CD14-positive monocyte (primary cell): ENCODE measurements at regions not wholly inside any gene's neighbourhood (a gene's known extent, or its start where the extent isn't known, plus 50 kb on each side); places are given as distances from the start of the nearest gene placed in this dataset.

Source experiments
- DNase-seq, 3 donors: peaks; one replicate each; pipeline ENCODE4 v3.0.0-alpha.2; 2011 to 2022
- H2AFZ ChIP-seq: 2 replicates; pipeline ENCODE4 v1.6.0; 2012; ENCODE audit warnings: mild to moderate bottlenecking, low read depth, low read length, inconsistent platforms; ENCODE audit not compliant: insufficient read depth, poor library complexity, severe bottlenecking
- H3K27ac ChIP-seq, 2 donors: 1 replicate in 1 of 2; 2 replicates in 1 of 2; pipeline ENCODE4 v1.5.1; 2012 to 2013; ENCODE audit warnings: low read length in 2 of 2, control low read depth in 1 of 2, inconsistent platforms in 1 of 2, low read depth in 1 of 2, mild to moderate bottlenecking in 1 of 2
- H3K27me3 ChIP-seq, 2 donors: one replicate each; pipeline versions ENCODE4 v1.6.0 to v1.6.1; 2011 to 2013; ENCODE audit warnings: low read length in 2 of 2; ENCODE audit not compliant: control insufficient read depth in 2 of 2, insufficient read depth in 2 of 2
- H3K36me3 ChIP-seq, 2 donors: replicated peaks in 1 of 2; 1 replicate in 1 of 2; 2 replicates in 1 of 2; pipeline versions ENCODE4 v1.5.1 to v1.6.1; 2012 to 2013; ENCODE audit warnings: low read length in 2 of 2, control low read depth in 1 of 2, inconsistent platforms in 1 of 2, mild to moderate bottlenecking in 1 of 2; ENCODE audit not compliant: insufficient read depth in 2 of 2, control insufficient read depth in 1 of 2
- H3K4me1 ChIP-seq, 2 donors: 1 replicate in 1 of 2; 2 replicates in 1 of 2; pipeline versions ENCODE4 v1.5.1 to v1.6.1; 2012 to 2013; ENCODE audit warnings: low read length in 2 of 2, control low read depth in 1 of 2, inconsistent platforms in 1 of 2, mild to moderate bottlenecking in 1 of 2, moderate library complexity in 1 of 2; ENCODE audit not compliant: insufficient read depth in 2 of 2, control insufficient read depth in 1 of 2
- H3K4me2 ChIP-seq: replicated peaks from 2 replicates; pipeline ENCODE3; 2012; ENCODE audit warnings: low read length, moderate library complexity, mild to moderate bottlenecking; ENCODE audit not compliant: poor library complexity, severe bottlenecking; ENCODE audit errors: extremely low read depth
- H3K4me3 ChIP-seq, 3 experiments: fragments of 200-600 bp in 1 of 3; sonication (generic) in 1 of 3; replicated peaks in 1 of 3; 1 replicate in 2 of 3; 2 replicates in 1 of 3; pipeline ENCODE4 v1.5.1; 2011 to 2013; ENCODE audit warnings: low read length in 3 of 3, mild to moderate bottlenecking in 3 of 3, control low read depth in 2 of 3, low read depth in 2 of 3, inconsistent platforms in 1 of 3, moderate library complexity in 1 of 3
- H3K79me2 ChIP-seq: 2 replicates; pipeline ENCODE4 v1.6.0; 2012; ENCODE audit warnings: mild to moderate bottlenecking, control low read depth, inconsistent platforms, low read length, moderate library complexity; ENCODE audit not compliant: insufficient read depth
- H3K9ac ChIP-seq: 2 replicates; pipeline ENCODE4 v1.6.0; 2017; ENCODE audit warnings: low read length, mild to moderate bottlenecking; ENCODE audit not compliant: insufficient read depth, poor library complexity, severe bottlenecking
- H3K9me3 ChIP-seq, 2 donors: replicated peaks in 1 of 2; 1 replicate in 1 of 2; 2 replicates in 1 of 2; pipeline versions ENCODE4 v1.5.1 to v1.6.1; 2012 to 2013; ENCODE audit warnings: low read length in 2 of 2, control low read depth in 1 of 2; ENCODE audit not compliant: control insufficient read depth in 1 of 2, insufficient read depth in 1 of 2
- H4K20me1 ChIP-seq: 2 replicates; pipeline ENCODE4 v1.6.0; 2012; ENCODE audit warnings: mild to moderate bottlenecking, low read length, control low read depth, moderate library complexity; ENCODE audit not compliant: insufficient read depth
- H3K27ac Mint-ChIP-seq, 7 donors: one replicate each; pipeline ENCODE4 v1.8.0; 2020; ENCODE audit warnings: mild to moderate bottlenecking in 7 of 7, mixed read lengths in 7 of 7, moderate library complexity in 6 of 7, inconsistent platforms in 2 of 7
- H3K27me3 Mint-ChIP-seq, 3 donors: one replicate each; pipeline ENCODE4 v1.8.0; 2021 to 2022; ENCODE audit warnings: low read depth in 3 of 3, mild to moderate bottlenecking in 3 of 3, mixed read lengths in 3 of 3, moderate library complexity in 3 of 3, inconsistent platforms in 1 of 3
- H3K36me3 Mint-ChIP-seq, 2 donors: one replicate each; pipeline ENCODE4 v1.8.0; 2020; ENCODE audit warnings: mixed read lengths in 2 of 2, inconsistent platforms in 1 of 2, mild to moderate bottlenecking in 1 of 2
- H3K4me1 Mint-ChIP-seq: one replicate; pipeline ENCODE4 v1.8.0; 2020; ENCODE audit warnings: mild to moderate bottlenecking, mixed read lengths
- H3K4me3 Mint-ChIP-seq, 2 donors: one replicate each; pipeline ENCODE4 v1.8.0; 2020; ENCODE audit warnings: mild to moderate bottlenecking in 2 of 2, mixed read lengths in 2 of 2, moderate library complexity in 1 of 2
- H3K9me3 Mint-ChIP-seq, 7 donors: one replicate each; pipeline ENCODE4 v1.8.0; 2020 to 2022; ENCODE audit warnings: mixed read lengths in 7 of 7, mild to moderate bottlenecking in 6 of 7, moderate library complexity in 6 of 7, inconsistent platforms in 2 of 7
- WGBS: methylation state at CpG from one replicate; pipeline ENCODE4 v1.1.5; 2013; ENCODE audit warnings: missing lambda C conversion rate; ENCODE audit not compliant: insufficient coverage; 5-methylcytosine and 5-hydroxymethylcytosine counted together
- intact Hi-C, 2 donors: fragments of 100-400 bp; cut with micrococcal nuclease; formaldehyde crosslinking; loops; one replicate each; pipeline versions ENCODE4 v1.15.0 to v1.15.1; 2023
- TF ChIP-seq, protein P1 (sequence below): fragments of 200-600 bp; IDR thresholded peaks from one replicate; pipeline ENCODE4 v1.8.0; 2022; ENCODE audit warnings: antibody characterized with exemption, mild to moderate bottlenecking

DNA sequence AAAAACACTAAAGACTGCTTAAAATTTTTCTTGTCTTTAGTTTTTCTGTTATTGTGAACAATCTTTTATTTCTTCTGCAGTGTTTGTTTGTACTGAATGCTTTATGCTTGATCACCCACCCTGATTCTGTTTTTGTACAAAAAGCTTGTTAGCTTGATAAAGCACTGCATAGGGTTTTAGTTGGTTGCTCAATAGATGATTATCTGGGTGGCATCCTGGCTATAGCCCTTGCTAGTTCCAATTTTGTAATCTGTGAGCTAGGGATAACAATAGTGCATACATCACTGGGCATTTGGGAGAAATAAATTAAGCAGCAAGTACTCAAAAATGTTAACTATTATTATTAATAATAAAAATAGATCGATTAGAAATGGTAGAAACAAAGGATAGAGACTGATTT lies 102.3 kb downstream of the ZPLD1 start:
- H3K27ac ChIP-seq = no peak overlapping the region
- peaks cover 7 to 10% of the 10 kb centered on the region in 2 donors for H3K4me1 ChIP-seq
- H3K9me3 ChIP-seq = no peaks in the 10 kb centered on the region
- peaks cover 2 to 4% (median 2%) of the 10 kb centered on the region in 3 donors for H3K27me3 Mint-ChIP-seq
- H2AFZ ChIP-seq = no peak overlapping the region
- no peak overlapping the region for H3K9ac ChIP-seq
- H3K27ac Mint-ChIP-seq = no peak overlapping the region
- no CpG with 5 or more reads among the region's 1 CpG for WGBS
- no peaks in the 10 kb centered on the region for H4K20me1 ChIP-seq
- intact Hi-C loops = no loop called here
- H3K27me3 ChIP-seq = peaks cover 0 to 2% of the 10 kb centered on the region in 2 donors
- H3K4me1 Mint-ChIP-seq = peaks cover 13% of the 10 kb centered on the region
- no peak overlapping the region for H3K4me3 Mint-ChIP-seq
- H3K4me2 ChIP-seq = no peak overlapping the region
- no peaks in the 10 kb centered on the region for H3K36me3 ChIP-seq
- H3K9me3 Mint-ChIP-seq = no peaks in the 10 kb centered on the region
- no peak for DNase-seq
- H3K79me2 ChIP-seq = no peaks in the 10 kb centered on the region
- no peak overlapping the region for H3K4me3 ChIP-seq
- no peaks in the 10 kb centered on the region for H3K36me3 Mint-ChIP-seq
- TF ChIP-seq, protein P1, sequence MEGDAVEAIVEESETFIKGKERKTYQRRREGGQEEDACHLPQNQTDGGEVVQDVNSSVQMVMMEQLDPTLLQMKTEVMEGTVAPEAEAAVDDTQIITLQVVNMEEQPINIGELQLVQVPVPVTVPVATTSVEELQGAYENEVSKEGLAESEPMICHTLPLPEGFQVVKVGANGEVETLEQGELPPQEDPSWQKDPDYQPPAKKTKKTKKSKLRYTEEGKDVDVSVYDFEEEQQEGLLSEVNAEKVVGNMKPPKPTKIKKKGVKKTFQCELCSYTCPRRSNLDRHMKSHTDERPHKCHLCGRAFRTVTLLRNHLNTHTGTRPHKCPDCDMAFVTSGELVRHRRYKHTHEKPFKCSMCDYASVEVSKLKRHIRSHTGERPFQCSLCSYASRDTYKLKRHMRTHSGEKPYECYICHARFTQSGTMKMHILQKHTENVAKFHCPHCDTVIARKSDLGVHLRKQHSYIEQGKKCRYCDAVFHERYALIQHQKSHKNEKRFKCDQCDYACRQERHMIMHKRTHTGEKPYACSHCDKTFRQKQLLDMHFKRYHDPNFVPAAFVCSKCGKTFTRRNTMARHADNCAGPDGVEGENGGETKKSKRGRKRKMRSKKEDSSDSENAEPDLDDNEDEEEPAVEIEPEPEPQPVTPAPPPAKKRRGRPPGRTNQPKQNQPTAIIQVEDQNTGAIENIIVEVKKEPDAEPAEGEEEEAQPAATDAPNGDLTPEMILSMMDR = no peak

DNA sequence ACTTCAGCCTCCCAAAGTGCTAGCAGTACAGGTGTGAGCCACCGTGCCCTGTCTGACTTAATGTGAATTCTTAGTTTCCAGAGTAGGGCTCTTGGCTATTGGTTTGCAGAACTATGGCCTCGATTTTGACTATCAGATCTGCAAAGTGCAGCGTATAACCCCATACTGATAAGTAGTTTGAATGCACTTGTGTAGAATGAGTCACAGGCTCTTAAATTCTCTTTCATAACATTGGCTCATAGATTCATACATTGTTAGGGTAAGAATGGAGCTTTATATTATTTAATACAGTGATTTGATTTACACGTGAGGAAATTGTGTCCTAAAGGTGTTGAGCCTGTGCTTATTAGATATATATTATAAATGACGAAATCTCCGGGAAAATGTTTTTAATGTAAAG lies 109.9 kb downstream of the ZPLD1 start:
- no peaks in the 10 kb centered on the region for H3K9me3 ChIP-seq
- H3K9ac ChIP-seq = no peak overlapping the region
- H3K27me3 Mint-ChIP-seq = peaks cover 2 to 6% (median 5%) of the 10 kb centered on the region in 3 donors
- H3K4me3 ChIP-seq = no peak overlapping the region
- DNase-seq = no peak
- H3K27me3 ChIP-seq = no peaks in the 10 kb centered on the region
- H3K36me3 Mint-ChIP-seq = no peaks in the 10 kb centered on the region
- no peak overlapping the region for H3K4me3 Mint-ChIP-seq
- H3K79me2 ChIP-seq = no peaks in the 10 kb centered on the region
- H4K20me1 ChIP-seq = no peaks in the 10 kb centered on the region
- no peak overlapping the region for H2AFZ ChIP-seq
- H3K4me2 ChIP-seq = no peak overlapping the region
- H3K4me1 ChIP-seq = no peaks in the 10 kb centered on the region
- TF ChIP-seq, protein P1 = no peak
- no peaks in the 10 kb centered on the region for H3K9me3 Mint-ChIP-seq
- 100% methylated on average over 1 of the region's 6 CpGs for WGBS
- H3K27ac ChIP-seq = no peak overlapping the region
- no peak overlapping the region for H3K27ac Mint-ChIP-seq
- no peaks in the 10 kb centered on the region for H3K36me3 ChIP-seq
- H3K4me1 Mint-ChIP-seq = no peaks in the 10 kb centered on the region
- intact Hi-C loops = no loop called here
